ENCODE measurements at regions not wholly inside any gene's neighbourhood (a gene's known extent, or its start where the extent isn't known, plus 50 kb on each side); places are given as distances from the start of the nearest gene placed in this dataset.

- H3K36me3 Mint-ChIP-seq (ENCODE audit: low read depth): no peaks in the 10 kb centered on the region
- no peak for DNase-seq
- H3K9me3 Mint-ChIP-seq: no peaks in the 10 kb centered on the region
- no peaks in the 10 kb centered on the region for H3K4me1 Mint-ChIP-seq
- POLR2A ChIA-PET: no interaction called here
- no peak for TF ChIP-seq CTCF (IDR thresholded peaks at IDR 0.05)
- H3K4me3 Mint-ChIP-seq: no peak overlapping the region
- CTCF ChIA-PET: no interaction called here
- H3K27ac Mint-ChIP-seq: no peak overlapping the region
- intact Hi-C loops (cut with micrococcal nuclease): no loop called here
- no peak for ATAC-seq (ENCODE audit: low read depth)
- no peaks in the 10 kb centered on the region for H3K27me3 Mint-ChIP-seq
These were observed 114.0 kb upstream of the FKBP1C start for GRCh38 chr6:63097222-63097621.

- no peak for TF ChIP-seq CTCF (IDR thresholded peaks at IDR 0.05)
- Mint-ChIP-seq H3K27ac (no peak overlapping the region), H3K4me1 (no peaks in the 10 kb centered on the region), H3K4me3 (no peak overlapping the region), H3K9me3 (no peaks in the 10 kb centered on the region), H3K36me3 (ENCODE audit: low read depth) (no peaks in the 10 kb centered on the region), H3K27me3 (no peaks in the 10 kb centered on the region)
- no peak for ATAC-seq (ENCODE audit: low read depth)
- ChIA-PET POLR2A (no interaction called here), CTCF (no interaction called here)
- intact Hi-C loops (cut with micrococcal nuclease): no loop called here
- no peak for DNase-seq
These were observed 112.5 kb upstream of the FKBP1C start for GRCh38 chr6:63098789-63099188.

- H3K9me3 Mint-ChIP-seq: peaks cover 2% of the 10 kb centered on the region
- no peak for TF ChIP-seq CTCF (IDR thresholded peaks at IDR 0.05)
- no peaks in the 10 kb centered on the region for H3K27me3 Mint-ChIP-seq
- POLR2A ChIA-PET: no interaction called here
- H3K4me1 Mint-ChIP-seq: no peaks in the 10 kb centered on the region
- H3K4me3 Mint-ChIP-seq: no peak overlapping the region
- intact Hi-C loops (cut with micrococcal nuclease): no loop called here
- ATAC-seq (ENCODE audit: low read depth): no peak
- H3K27ac Mint-ChIP-seq: no peak overlapping the region
- no peaks in the 10 kb centered on the region for H3K36me3 Mint-ChIP-seq (ENCODE audit: low read depth)
- CTCF ChIA-PET: no interaction called here
- DNase-seq: no peak
These were observed 111.4 kb upstream of the FKBP1C start for GRCh38 chr6:63099772-63100459.

- ChIA-PET POLR2A (no interaction called here), CTCF (no interaction called here)
- intact Hi-C loops (cut with micrococcal nuclease): no loop called here
- ATAC-seq (ENCODE audit: low read depth): no peak
- no peak overlapping the region for H3K27ac Mint-ChIP-seq
- no peaks in the 10 kb centered on the region for H3K36me3 Mint-ChIP-seq (ENCODE audit: low read depth)
- no peak for TF ChIP-seq CTCF (IDR thresholded peaks at IDR 0.05)
- H3K4me3 Mint-ChIP-seq: no peak overlapping the region
- DNase-seq: no peak
- no peaks in the 10 kb centered on the region for H3K4me1 Mint-ChIP-seq
- no peaks in the 10 kb centered on the region for H3K27me3 Mint-ChIP-seq
- H3K9me3 Mint-ChIP-seq: no peaks in the 10 kb centered on the region
These were observed 96.6 kb upstream of the FKBP1C start for GRCh38 chr6:63114610-63115211.

- TF ChIP-seq CTCF (IDR thresholded peaks at IDR 0.05): no peak
- H3K4me3 Mint-ChIP-seq: no peak overlapping the region
- DNase-seq: no peak
- POLR2A ChIA-PET: no interaction called here
- no peaks in the 10 kb centered on the region for H3K4me1 Mint-ChIP-seq
- no peak overlapping the region for H3K27ac Mint-ChIP-seq
- CTCF ChIA-PET: no interaction called here
- no peaks in the 10 kb centered on the region for H3K36me3 Mint-ChIP-seq (ENCODE audit: low read depth)
- H3K9me3 Mint-ChIP-seq: peaks cover 2% of the 10 kb centered on the region
- ATAC-seq (ENCODE audit: low read depth): no peak
- intact Hi-C loops (cut with micrococcal nuclease): no loop called here
- H3K27me3 Mint-ChIP-seq: no peaks in the 10 kb centered on the region
These were observed 90.1 kb upstream of the FKBP1C start for GRCh38 chr6:63121166-63121565.
